HG03378 (cell line): ENCODE measurements at regions not wholly inside any gene's neighbourhood (a gene's known extent, or its start where the extent isn't known, plus 50 kb on each side); places are given as distances from the start of the nearest gene placed in this dataset.
"Not testable (repeated sequence)": the region's sequence is repeated elsewhere in the genome, so short reads cannot be mapped to it uniquely, and the experiment has no call there.

Experiments used
- ATAC-seq: cut with Tn5 transposase; IDR thresholded peaks from one replicate; pipeline ENCODE4 v1.9.1; 2021; ENCODE audit warnings: mild to moderate bottlenecking, moderate library complexity; ENCODE audit not compliant: unreplicated experiment

DNA sequence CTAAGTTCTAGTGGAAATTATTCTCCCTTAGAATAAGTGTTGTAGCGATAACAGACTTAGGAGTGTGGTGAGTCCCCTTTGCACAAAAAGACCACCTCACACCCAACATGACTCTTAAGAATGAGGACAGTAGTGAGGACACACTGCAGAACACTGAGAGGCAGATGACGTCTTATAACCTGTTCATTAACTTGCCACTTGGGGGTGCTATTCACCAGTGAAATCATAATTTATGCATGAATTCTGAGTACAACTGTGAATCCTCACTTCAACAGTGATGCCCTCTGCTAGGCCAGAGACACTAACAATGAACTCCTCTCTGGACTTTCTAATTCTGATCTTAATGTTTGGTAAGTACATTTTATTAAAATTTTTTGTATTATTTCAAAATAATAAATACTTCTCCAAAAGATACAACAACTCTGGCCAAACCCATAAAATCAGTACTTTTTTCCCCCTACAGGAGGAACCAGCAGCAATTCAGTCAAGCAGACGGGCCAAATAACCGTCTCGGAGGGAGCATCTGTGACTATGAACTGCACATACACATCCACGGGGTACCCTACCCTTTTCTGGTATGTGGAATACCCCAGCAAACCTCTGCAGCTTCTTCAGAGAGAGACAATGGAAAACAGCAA, 274.7 kb downstream of the DAD1 start:
- peak; percentile 76 for ATAC-seq

GRCh38 chr14:22313172-22313801, 275.7 kb downstream of the DAD1 start:
- ATAC-seq = no peak

DNA sequence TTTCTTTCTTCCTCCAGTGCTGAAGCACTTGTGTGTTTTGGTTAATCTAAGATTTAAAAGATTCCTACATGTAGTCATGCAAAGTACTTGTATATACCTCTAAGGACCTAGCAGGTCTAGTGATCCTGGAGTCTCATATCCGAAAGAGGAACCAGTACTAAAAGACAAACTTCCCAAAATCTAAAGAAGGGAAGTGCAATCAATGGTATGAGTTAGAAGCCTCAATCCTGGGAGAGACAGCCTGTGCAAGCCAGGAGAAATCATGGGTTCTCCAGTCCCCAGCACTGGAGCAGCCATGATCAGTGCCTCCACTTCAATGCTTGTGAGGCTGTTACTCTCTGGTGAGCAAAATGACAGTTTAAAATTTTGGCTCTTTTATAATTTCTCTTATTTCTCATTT, 277.4 kb downstream of the DAD1 start:
- no peak for ATAC-seq

DNA sequence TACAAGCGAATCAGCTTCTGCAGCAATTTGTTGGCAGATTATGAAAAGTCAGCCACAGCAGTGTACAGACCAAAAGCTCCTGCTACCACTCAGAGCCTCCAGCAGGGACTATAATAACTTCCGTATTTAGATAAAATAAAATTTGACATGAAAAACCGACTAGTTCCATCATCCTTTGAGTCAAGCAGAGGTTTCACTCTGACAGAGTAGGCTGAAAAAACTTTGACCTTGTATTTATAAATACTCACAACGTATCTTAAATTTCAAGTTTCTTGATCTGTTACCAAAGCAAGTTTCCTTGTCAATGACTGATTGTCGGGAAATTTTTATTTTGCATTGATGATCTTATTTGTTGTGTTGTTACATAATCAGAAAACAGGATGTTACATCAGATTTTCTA, 283.4 kb downstream of the DAD1 start:
- ATAC-seq = no peak

DNA sequence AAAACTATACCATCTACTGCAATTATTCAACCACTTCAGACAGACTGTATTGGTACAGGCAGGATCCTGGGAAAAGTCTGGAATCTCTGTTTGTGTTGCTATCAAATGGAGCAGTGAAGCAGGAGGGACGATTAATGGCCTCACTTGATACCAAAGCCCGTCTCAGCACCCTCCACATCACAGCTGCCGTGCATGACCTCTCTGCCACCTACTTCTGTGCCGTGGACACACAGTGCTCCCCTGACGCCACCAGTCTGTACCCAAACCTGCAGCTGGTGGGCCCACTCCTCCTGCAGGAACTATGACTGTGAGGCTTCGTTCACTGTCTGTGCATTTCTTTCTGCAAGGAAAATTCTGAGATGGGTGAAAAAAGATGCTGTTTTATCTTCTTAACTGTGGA, 284.7 kb downstream of the DAD1 start:
- ATAC-seq = no peak

DNA sequence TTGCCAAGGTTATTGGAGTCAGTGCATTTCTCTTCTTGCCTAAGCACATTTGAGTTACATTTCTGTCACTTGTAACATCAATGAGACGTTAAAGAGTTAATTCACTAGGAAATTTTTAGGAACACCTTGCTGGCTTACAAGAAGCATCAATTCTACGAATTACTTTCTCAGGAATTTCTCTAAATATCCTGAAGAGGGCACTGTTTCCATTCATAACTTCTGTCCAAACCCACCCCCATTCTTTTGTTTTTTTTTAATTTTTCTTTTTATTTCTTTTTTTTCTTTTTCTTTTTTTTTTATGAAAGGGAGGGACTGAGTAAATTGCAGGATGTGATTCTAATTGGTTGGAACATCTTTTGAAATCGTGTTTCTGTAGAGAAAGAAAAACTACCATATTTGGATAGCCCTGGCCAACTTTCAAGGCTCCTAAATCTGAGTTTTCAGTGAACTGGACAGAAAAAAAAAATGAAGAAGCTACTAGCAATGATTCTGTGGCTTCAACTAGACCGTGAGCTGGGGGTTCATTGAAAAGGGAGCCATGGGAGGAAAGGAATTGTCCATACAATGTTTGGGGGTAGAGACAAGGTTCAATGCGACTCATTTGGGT, 285.3 kb downstream of the DAD1 start:
- no peak for ATAC-seq

- no peak for ATAC-seq
These were observed 288.4 kb downstream of the DAD1 start for GRCh38 chr14:22300646-22301045.

DNA sequence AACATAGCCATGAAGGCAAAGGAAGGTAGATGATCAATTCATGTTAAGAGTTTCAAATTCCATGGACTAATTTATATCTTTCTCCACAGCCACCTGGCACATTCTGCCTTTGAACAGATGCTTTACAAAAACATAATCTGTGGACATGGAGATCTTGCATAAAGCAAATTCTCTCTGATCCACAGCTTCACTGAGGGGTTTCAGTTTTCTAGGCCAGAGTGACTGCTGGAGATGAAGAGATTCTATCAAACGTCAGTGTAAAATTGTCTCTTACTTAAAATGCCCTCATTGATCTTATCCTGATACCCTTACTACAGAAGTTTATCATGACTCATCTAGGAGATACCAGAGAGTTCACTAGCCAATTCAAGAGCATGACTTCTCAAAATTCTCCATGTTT, 291.6 kb downstream of the DAD1 start:
- no peak for ATAC-seq

- no peak for ATAC-seq
These were observed 292.3 kb downstream of the DAD1 start for GRCh38 chr14:22296722-22297121.

DNA sequence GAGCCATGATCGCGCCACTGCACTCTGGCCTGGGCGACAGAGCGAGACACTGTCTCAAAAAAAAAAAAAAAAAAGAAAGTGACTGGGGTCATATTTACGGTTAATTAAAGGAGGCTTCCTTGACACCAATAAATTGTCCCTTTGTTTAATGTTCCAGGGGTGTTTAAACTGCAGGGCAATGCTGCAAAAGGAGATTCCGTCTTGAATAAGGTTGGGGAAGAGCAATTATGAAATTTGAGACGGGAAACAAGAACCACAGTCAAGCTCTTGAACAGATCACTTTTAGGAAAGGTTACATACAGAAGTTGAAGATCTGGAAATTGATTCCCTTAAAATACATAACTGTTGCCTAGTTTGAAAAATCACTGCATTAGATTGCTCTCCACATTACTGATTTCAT, 292.9 kb downstream of the DAD1 start:
- no peak for ATAC-seq

DNA sequence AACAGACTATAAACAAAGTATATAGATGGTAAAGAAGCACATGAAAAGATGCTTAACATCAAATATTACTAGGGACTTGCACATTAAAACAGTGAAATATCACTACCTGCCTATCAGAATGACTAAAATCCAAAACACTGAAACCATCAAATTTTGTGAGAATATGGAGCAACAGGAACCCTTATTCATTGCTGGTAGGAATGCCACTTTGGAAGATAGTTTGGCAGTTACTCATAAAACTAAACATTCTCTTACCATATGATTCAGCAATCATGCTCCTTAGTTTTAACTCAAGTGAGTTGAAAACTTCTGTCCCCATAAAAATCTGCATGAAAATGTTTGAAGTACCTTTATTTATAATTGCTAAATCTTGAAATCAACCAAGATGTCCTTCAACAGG, 297.6 kb downstream of the DAD1 start:
- no peak for ATAC-seq

GRCh38 chr14:22289570-22289969, 299.5 kb downstream of the DAD1 start:
- no peak for ATAC-seq

DNA sequence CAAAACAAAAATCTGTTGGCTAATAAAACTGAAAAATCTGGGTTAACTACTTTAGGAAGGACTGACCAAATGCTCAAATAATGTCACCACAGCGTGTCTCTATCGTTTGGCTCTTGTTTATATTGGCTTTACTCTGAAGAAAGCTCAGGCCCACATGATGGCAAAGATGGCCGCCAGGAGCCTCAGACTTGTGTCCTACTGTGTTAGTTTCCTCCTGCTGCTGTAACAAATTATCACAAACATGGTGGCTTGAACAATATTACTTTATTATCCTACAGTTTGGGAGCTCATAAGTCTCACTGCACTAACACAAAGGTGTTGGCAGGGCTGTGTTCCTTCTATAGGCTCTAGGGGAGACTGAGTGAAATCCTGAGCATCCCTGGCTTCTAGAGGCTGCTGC, 303.0 kb downstream of the DAD1 start:
- ATAC-seq = no peak

DNA sequence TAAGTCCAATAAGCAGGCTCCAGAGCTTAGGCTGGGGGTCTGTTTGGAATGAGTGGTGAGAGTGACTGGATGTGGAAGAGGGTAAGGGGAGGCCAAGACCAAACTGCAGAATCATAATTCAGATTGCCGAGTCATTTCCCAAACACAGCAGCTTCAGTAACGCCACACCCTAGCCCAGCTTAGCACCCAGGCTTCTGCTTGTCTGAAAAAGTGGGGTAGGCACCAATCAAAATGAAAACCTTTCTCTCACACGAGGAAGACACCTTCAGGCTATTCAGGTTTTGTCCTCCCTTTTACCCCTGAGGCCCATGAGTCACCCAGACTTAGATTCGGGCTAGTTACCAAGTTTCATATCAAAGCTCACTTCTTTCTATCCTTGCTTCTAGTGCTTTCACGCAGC, 306.1 kb downstream of the DAD1 start:
- ATAC-seq = no peak

DNA sequence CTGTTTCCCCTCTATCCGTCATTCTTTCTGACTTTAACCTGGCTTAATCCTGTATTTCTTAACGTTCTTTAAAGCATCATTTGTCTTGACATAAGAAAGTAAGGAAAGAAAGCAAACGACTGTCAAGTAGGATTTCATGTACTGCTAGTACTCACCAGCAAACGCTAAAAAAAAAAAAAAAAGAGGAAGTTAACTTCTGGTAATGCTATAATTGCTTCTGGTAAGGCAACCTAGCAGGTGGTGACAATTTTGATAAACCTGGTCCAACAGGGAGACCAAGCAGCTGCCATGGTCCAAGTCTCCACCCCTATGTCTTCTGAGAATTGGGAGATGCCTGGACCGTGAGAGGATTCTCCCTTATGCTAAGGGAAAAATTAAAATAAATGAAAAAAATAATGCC, 306.6 kb downstream of the DAD1 start:
- ATAC-seq = no peak

- not testable (repeated sequence) for ATAC-seq
These were observed 307.6 kb downstream of the DAD1 start for GRCh38 chr14:22281447-22281874.

DNA sequence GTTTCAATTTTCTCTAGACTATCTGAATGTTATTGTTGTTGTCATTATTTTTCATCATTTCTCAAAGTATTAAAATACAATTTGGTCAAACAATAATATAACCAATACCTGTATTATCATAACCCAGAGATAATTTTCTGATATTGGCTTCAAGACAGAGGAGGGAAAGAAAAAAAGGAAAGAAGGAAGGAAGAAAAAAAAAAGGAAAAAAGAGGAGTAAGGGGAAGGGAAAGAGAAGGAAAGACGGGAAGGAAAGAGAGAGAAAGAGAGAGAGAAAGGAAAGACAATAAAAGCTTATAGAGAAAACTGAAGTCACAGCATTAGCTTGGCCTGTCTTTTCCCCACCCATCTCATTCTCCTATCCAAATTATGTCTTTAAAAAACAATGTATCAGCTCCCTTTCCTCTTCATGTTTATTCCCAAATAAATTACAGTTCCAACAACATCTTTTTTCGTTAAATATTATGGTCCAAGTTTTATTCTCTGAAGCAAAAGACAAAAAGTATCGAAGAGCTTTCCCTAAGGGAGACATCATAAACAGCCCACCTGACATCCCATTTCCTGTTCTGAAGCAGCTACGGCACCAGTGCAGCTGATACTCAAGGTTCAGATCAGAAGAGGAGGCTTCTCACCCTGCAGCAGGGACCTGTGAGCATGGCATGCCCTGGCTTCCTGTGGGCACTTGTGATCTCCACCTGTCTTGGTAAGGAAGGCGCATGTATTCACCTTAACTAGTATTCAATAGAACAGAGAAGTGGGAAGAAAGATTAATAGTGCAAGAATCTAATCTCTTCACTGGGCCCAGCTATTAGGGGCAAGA, 308.3 kb downstream of the DAD1 start:
- no peak for ATAC-seq

GRCh38 chr14:22276913-22277816, 311.9 kb downstream of the DAD1 start:
- no peak for ATAC-seq

GRCh38 chr14:22271838-22272799, 316.9 kb downstream of the DAD1 start:
- no peak for ATAC-seq

DNA sequence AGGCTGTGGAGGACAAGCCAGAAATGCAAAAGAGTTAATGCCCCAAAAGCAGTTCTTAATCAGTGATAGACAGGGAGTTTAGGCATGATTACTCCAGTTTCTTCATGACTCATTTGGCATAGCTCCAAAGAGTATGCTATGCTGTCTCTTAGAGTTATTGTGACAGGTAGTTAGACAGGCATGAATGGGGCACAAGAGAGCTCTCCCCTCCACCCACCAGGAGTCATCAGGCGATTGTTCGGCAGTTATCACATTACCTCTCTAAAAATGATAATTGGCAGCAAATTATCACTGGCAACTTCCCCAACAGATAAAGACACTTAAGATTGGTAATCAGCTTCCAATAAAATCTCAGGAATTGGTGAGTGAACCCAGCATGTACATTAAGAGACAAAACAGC, 320.1 kb downstream of the DAD1 start:
- no peak for ATAC-seq
